Skeletal muscle cell (primary cell): ENCODE measurements at regions not wholly inside any gene's neighbourhood (a gene's known extent, or its start where the extent isn't known, plus 50 kb on each side); places are given as distances from the start of the nearest gene placed in this dataset.
"Not testable (repeated sequence)": the region's sequence is repeated elsewhere in the genome, so short reads cannot be mapped to it uniquely, and the experiment has no call there.

Experiments used
- DNase-seq: peaks from one replicate; pipeline ENCODE4 v3.0.0-alpha.2; 2010; ENCODE audit warnings: low read depth
- H3K4me3 ChIP-seq: 2 replicates; pipeline ENCODE4 v1.5.1; 2011; ENCODE audit warnings: low read depth, mild to moderate bottlenecking, control low read depth, low read length, moderate library complexity

GRCh38 chr7:66454600-66455225, 174.0 kb upstream of the KCTD7 start:
- no peak overlapping the region for H3K4me3 ChIP-seq
- DNase-seq, result no peak

GRCh38 chr7:66455432-66455831, 173.2 kb upstream of the KCTD7 start:
- not testable (repeated sequence) for DNase-seq, H3K4me3 ChIP-seq

- DNase-seq, H3K4me3 ChIP-seq: not testable (repeated sequence)
Measured at GRCh38 chr7:66456431-66456830, 172.2 kb upstream of the KCTD7 start.

- not testable (repeated sequence) for DNase-seq, H3K4me3 ChIP-seq
Measured at GRCh38 chr7:66458991-66459390, 169.7 kb upstream of the KCTD7 start.

GRCh38 chr7:66459783-66460413, 168.8 kb upstream of the KCTD7 start:
- DNase-seq, result not testable (repeated sequence)

GRCh38 chr7:66460921-66461361, 167.7 kb upstream of the KCTD7 start:
- DNase-seq, result no peak
- no peak overlapping the region for H3K4me3 ChIP-seq

More at GRCh38 chr7:66459783-66460413, 168.8 kb upstream of the KCTD7 start:
- H3K4me3 ChIP-seq, result not testable (repeated sequence)

GRCh38 chr7:66461397-66461796, 167.3 kb upstream of the KCTD7 start:
- DNase-seq, result not testable (repeated sequence)

GRCh38 chr7:66462831-66463230, 165.8 kb upstream of the KCTD7 start:
- DNase-seq, H3K4me3 ChIP-seq: not testable (repeated sequence)

More at GRCh38 chr7:66461397-66461796, 167.3 kb upstream of the KCTD7 start:
- H3K4me3 ChIP-seq, result not testable (repeated sequence)

- no peak overlapping the region for H3K4me3 ChIP-seq
- DNase-seq, result no peak
Measured at GRCh38 chr7:66464059-66464458, 164.6 kb upstream of the KCTD7 start.

- DNase-seq, result no peak
- H3K4me3 ChIP-seq, result no peak overlapping the region
Measured at GRCh38 chr7:66466081-66466600, 162.5 kb upstream of the KCTD7 start.

GRCh38 chr7:66467887-66468286, 160.8 kb upstream of the KCTD7 start:
- DNase-seq, result no peak
- H3K4me3 ChIP-seq, result no peak overlapping the region

GRCh38 chr7:66473064-66473463, 155.6 kb upstream of the KCTD7 start:
- not testable (repeated sequence) for H3K4me3 ChIP-seq, DNase-seq

- H3K4me3 ChIP-seq, result no peak overlapping the region
- DNase-seq, result no peak
Measured at GRCh38 chr7:66474441-66474840, 154.2 kb upstream of the KCTD7 start.

GRCh38 chr7:66476056-66476455, 152.6 kb upstream of the KCTD7 start:
- not testable (repeated sequence) for DNase-seq, H3K4me3 ChIP-seq

GRCh38 chr7:66477822-66478397, 150.8 kb upstream of the KCTD7 start:
- DNase-seq, H3K4me3 ChIP-seq: not testable (repeated sequence)

- not testable (repeated sequence) for H3K4me3 ChIP-seq, DNase-seq
Measured at GRCh38 chr7:66481229-66481628, 147.5 kb upstream of the KCTD7 start.

GRCh38 chr7:66489065-66489464, 139.6 kb upstream of the KCTD7 start:
- DNase-seq, H3K4me3 ChIP-seq: not testable (repeated sequence)

GRCh38 chr7:66489741-66490140, 138.9 kb upstream of the KCTD7 start:
- DNase-seq, H3K4me3 ChIP-seq: not testable (repeated sequence)

GRCh38 chr7:66490979-66491378, 137.7 kb upstream of the KCTD7 start:
- DNase-seq, H3K4me3 ChIP-seq: not testable (repeated sequence)

GRCh38 chr7:66492405-66492804, 136.3 kb upstream of the KCTD7 start:
- peak overlapping the region; percentile 71 for H3K4me3 ChIP-seq
- not testable (repeated sequence) for DNase-seq
